Uterus (tissue), 2 donors: ENCODE measurements at regions not wholly inside any gene's neighbourhood (a gene's known extent, or its start where the extent isn't known, plus 50 kb on each side); places are given as distances from the start of the nearest gene placed in this dataset.

ENCODE experiments used
- POLR2A ChIP-seq, 2 donors: fragments of 450-650 bp; IDR thresholded peaks; one replicate each; pipeline ENCODE4 v1.6.1; 2016; ENCODE audit warnings: antibody characterized with exemption in 2 of 2, mild to moderate bottlenecking in 1 of 2, moderate library complexity in 1 of 2
- TF ChIP-seq, protein P1 (sequence below), 4 experiments: fragments of 200-600 bp in 2 of 4; fragments of 450-650 bp in 2 of 4; sonication (generic) in 2 of 4; IDR thresholded peaks; one replicate each; pipeline ENCODE4 v1.5.1; 2016 to 2019; ENCODE audit warnings: antibody characterized with exemption in 4 of 4, mild to moderate bottlenecking in 2 of 4, moderate library complexity in 1 of 4

- TF ChIP-seq, protein P1, sequence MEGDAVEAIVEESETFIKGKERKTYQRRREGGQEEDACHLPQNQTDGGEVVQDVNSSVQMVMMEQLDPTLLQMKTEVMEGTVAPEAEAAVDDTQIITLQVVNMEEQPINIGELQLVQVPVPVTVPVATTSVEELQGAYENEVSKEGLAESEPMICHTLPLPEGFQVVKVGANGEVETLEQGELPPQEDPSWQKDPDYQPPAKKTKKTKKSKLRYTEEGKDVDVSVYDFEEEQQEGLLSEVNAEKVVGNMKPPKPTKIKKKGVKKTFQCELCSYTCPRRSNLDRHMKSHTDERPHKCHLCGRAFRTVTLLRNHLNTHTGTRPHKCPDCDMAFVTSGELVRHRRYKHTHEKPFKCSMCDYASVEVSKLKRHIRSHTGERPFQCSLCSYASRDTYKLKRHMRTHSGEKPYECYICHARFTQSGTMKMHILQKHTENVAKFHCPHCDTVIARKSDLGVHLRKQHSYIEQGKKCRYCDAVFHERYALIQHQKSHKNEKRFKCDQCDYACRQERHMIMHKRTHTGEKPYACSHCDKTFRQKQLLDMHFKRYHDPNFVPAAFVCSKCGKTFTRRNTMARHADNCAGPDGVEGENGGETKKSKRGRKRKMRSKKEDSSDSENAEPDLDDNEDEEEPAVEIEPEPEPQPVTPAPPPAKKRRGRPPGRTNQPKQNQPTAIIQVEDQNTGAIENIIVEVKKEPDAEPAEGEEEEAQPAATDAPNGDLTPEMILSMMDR (IDR thresholded peaks at IDR 0.05), result no peak
- no peak for TF ChIP-seq POLR2A (IDR thresholded peaks at IDR 0.05)
These were observed 172.7 kb upstream of the TRIB2 start for GRCh38 chr2:12543978-12544558.
